AG09319 (cell line): ENCODE measurements at regions not wholly inside any gene's neighbourhood (a gene's known extent, or its start where the extent isn't known, plus 50 kb on each side); places are given as distances from the start of the nearest gene placed in this dataset.

Experiments used
- DNase-seq: peaks from one replicate; pipeline ENCODE4 v3.0.0-alpha.2; 2010; ENCODE audit warnings: low read depth; ENCODE audit errors: extremely low read depth
- CTCF ChIP-seq: IDR thresholded peaks from 2 replicates; pipeline ENCODE4 v1.5.1; 2011; ENCODE audit warnings: low read depth, mild to moderate bottlenecking, inconsistent platforms, low read length, moderate library complexity

GRCh38 chr20:22684763-22685443 is 100.5 kb upstream of the FOXA2 start:
- TF ChIP-seq CTCF: no peak
- DNase-seq: no peak

GRCh38 chr20:22686097-22686496 is 101.7 kb upstream of the FOXA2 start:
- peak; percentile 18 for DNase-seq

GRCh38 chr20:22687676-22688349 is 103.4 kb upstream of the FOXA2 start:
- no peak for TF ChIP-seq CTCF

More at GRCh38 chr20:22686097-22686496, 101.7 kb upstream of the FOXA2 start:
- no peak for TF ChIP-seq CTCF

GRCh38 chr20:22688485-22688884 is 104.1 kb upstream of the FOXA2 start:
- DNase-seq: no peak
- no peak for TF ChIP-seq CTCF

More at GRCh38 chr20:22687676-22688349, 103.4 kb upstream of the FOXA2 start:
- no peak for DNase-seq

- TF ChIP-seq CTCF: no peak
- DNase-seq: no peak
Measured at GRCh38 chr20:22689266-22689665, 104.9 kb upstream of the FOXA2 start.

GRCh38 chr20:22690000-22690399 is 105.6 kb upstream of the FOXA2 start:
- no peak for TF ChIP-seq CTCF
- DNase-seq: no peak

- no peak for DNase-seq
- TF ChIP-seq CTCF: no peak
Measured at GRCh38 chr20:22690616-22691179, 106.3 kb upstream of the FOXA2 start.
